ENCODE measurements at regions not wholly inside any gene's neighbourhood (a gene's known extent, or its start where the extent isn't known, plus 50 kb on each side); places are given as distances from the start of the nearest gene placed in this dataset.

DNA sequence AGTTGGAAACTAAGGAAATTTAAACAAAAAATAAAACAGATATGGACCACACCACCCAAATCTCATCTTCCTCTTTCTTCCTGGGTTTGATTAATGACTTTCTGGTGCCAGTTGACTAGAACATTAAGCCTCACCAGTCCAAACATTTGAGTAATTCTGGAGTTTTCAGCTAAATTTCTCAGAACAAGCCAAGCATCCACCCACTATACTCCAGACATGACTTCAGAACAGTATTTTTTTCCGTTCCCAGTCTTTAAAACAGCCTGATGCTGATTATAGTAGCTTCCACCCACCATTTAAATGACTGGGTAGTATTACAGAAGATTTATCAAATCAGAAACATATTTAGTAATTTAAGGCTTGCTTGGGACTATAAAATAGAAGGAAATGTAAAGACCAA, 230.9 kb upstream of the UBASH3B start:
- H3K9me3 Mint-ChIP-seq, result peaks cover 0 to 4% (median 0%) of the 10 kb centered on the region in 8 donors
- H3K4me3 ChIP-seq (ENCODE audit: low read length in 2 of 2), result no peak overlapping the region
- no peaks in the 10 kb centered on the region for H3K36me3 ChIP-seq (ENCODE audit: insufficient read depth, low read length)
- no peaks in the 10 kb centered on the region for H3K36me3 Mint-ChIP-seq
- ChIA-PET CTCF (ENCODE audit: partially characterized antibody) (interaction anchor here (1.3 kb wide), 1 partner anchor 10 kb away, joined by 3 read pairs; no protein-coding TSS in a partner anchor), POLR2A (ENCODE audit: partially characterized antibody) (no interaction called here)
- no peak overlapping the region for H3K27ac ChIP-seq (ENCODE audit: low read depth, low read length)
- no peak overlapping the region for H3K4me3 Mint-ChIP-seq
- no peak overlapping the region for H3K27ac Mint-ChIP-seq
- DNase-seq, result no peak
- no peaks in the 10 kb centered on the region for H3K9me3 ChIP-seq (ENCODE audit: control insufficient read depth in 1 of 2, low read length in 2 of 2)
- H3K4me1 Mint-ChIP-seq, result no peaks in the 10 kb centered on the region
- H3K27me3 ChIP-seq (ENCODE audit: insufficient read depth, low read length), result no peaks in the 10 kb centered on the region
- intact Hi-C loops (cut with micrococcal nuclease), result no loop called here
- no peaks in the 10 kb centered on the region for H3K4me1 ChIP-seq (ENCODE audit: insufficient read depth, low read length)
- H3K27me3 Mint-ChIP-seq, result peaks cover 0 to 12% of the 10 kb centered on the region in 2 donors

DNA sequence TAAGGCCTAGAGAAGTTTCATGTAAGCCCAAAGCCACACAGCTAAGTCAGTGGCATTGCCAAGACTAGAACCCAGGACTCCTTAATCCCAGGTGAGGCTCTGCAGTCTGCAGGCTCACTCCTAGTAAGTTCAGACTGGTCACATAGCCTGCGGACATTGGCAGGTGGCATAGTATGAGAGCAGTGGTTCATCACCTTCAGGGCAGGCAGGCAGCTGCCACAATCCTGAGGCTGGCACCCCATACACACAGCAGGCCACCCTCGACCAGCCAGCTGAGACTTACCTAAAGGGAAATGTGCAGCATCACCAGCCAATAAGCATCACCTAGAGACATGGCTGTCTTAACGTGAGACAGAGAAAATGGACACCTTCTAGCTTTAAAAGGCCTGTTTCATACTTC, 231.6 kb upstream of the UBASH3B start:
- Histone ChIP-seq H3K4me3 (ENCODE audit: low read length in 2 of 2) (no peak overlapping the region), H3K27me3 (ENCODE audit: insufficient read depth, low read length) (no peaks in the 10 kb centered on the region), H3K36me3 (ENCODE audit: insufficient read depth, low read length) (no peaks in the 10 kb centered on the region), H3K27ac (ENCODE audit: low read depth, low read length) (no peak overlapping the region), H3K9me3 (ENCODE audit: control insufficient read depth in 1 of 2, low read length in 2 of 2) (no peaks in the 10 kb centered on the region), H3K4me1 (ENCODE audit: insufficient read depth, low read length) (no peaks in the 10 kb centered on the region)
- intact Hi-C loops (cut with micrococcal nuclease), result no loop called here
- POLR2A ChIA-PET (ENCODE audit: partially characterized antibody), result no interaction called here
- H3K27ac Mint-ChIP-seq, result no peak overlapping the region
- no peak overlapping the region for H3K4me3 Mint-ChIP-seq
- H3K9me3 Mint-ChIP-seq, result peaks cover 0 to 4% (median 0%) of the 10 kb centered on the region in 8 donors
- H3K36me3 Mint-ChIP-seq, result no peaks in the 10 kb centered on the region
- no peaks in the 10 kb centered on the region for H3K4me1 Mint-ChIP-seq
- no peak for DNase-seq
- CTCF ChIA-PET (ENCODE audit: partially characterized antibody), result no interaction called here
- H3K27me3 Mint-ChIP-seq, result peaks cover 0 to 14% of the 10 kb centered on the region in 2 donors

DNA sequence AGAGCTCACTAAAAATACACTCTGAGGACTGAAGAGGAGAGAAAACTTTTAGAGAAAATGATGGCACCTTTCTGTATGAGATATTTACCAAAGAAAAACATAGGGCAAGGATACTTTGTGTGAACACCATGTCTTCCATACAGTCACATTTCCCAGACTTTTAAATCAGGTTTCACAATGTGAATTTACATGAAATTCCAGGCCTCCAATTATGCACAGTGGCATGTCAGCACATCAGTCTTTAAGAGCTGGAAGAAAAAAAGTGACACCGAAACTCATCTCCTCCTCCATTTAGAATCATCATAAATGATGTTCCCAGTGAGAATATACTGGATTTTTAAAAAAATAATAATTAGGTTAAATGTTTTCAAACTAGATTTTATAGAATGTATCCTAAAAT, 232.2 kb upstream of the UBASH3B start:
- intact Hi-C loops (cut with micrococcal nuclease), result no loop called here
- H3K27ac Mint-ChIP-seq, result no peak overlapping the region
- Histone ChIP-seq H3K4me1 (ENCODE audit: insufficient read depth, low read length) (no peaks in the 10 kb centered on the region), H3K27ac (ENCODE audit: low read depth, low read length) (no peak overlapping the region), H3K27me3 (ENCODE audit: insufficient read depth, low read length) (no peaks in the 10 kb centered on the region), H3K36me3 (ENCODE audit: insufficient read depth, low read length) (no peaks in the 10 kb centered on the region), H3K9me3 (ENCODE audit: control insufficient read depth in 1 of 2, low read length in 2 of 2) (no peaks in the 10 kb centered on the region), H3K4me3 (ENCODE audit: low read length in 2 of 2) (no peak overlapping the region)
- H3K4me1 Mint-ChIP-seq, result no peaks in the 10 kb centered on the region
- H3K4me3 Mint-ChIP-seq, result no peak overlapping the region
- H3K36me3 Mint-ChIP-seq, result no peaks in the 10 kb centered on the region
- ChIA-PET CTCF (ENCODE audit: partially characterized antibody) (no interaction called here), POLR2A (ENCODE audit: partially characterized antibody) (no interaction called here)
- peaks cover 0 to 14% of the 10 kb centered on the region in 2 donors for H3K27me3 Mint-ChIP-seq
- no peak for DNase-seq
- peaks cover 0 to 4% (median under 1%) of the 10 kb centered on the region in 8 donors for H3K9me3 Mint-ChIP-seq

DNA sequence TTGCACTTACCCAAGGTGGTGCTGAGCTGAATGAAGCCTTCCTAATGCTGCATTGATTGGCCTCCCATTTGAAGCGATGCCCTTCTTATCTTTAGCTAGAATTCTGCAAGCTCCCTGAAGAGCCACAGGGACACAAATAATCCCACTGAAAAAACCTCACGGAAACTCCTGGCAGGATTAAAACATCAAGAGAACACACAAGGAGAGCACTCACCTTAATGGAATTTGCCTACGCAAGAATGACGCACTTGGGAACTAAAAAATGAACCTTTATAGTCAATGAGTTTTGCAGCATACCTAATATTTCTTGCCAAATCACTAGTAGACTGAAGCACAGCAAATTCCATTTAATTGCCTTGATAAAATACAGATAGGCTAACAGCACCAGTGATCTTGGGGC, 232.8 kb upstream of the UBASH3B start:
- Histone ChIP-seq H3K27ac (ENCODE audit: low read depth, low read length) (no peak overlapping the region), H3K4me3 (ENCODE audit: low read length in 2 of 2) (no peak overlapping the region), H3K27me3 (ENCODE audit: insufficient read depth, low read length) (no peaks in the 10 kb centered on the region), H3K4me1 (ENCODE audit: insufficient read depth, low read length) (no peaks in the 10 kb centered on the region), H3K36me3 (ENCODE audit: insufficient read depth, low read length) (no peaks in the 10 kb centered on the region), H3K9me3 (ENCODE audit: control insufficient read depth in 1 of 2, low read length in 2 of 2) (no peaks in the 10 kb centered on the region)
- no peak overlapping the region for H3K4me3 Mint-ChIP-seq
- intact Hi-C loops (cut with micrococcal nuclease), result no loop called here
- CTCF ChIA-PET (ENCODE audit: partially characterized antibody), result no interaction called here
- H3K27ac Mint-ChIP-seq, result no peak overlapping the region
- no peaks in the 10 kb centered on the region for H3K4me1 Mint-ChIP-seq
- peaks cover 0 to 7% (median 4%) of the 10 kb centered on the region in 8 donors for H3K9me3 Mint-ChIP-seq
- POLR2A ChIA-PET (ENCODE audit: partially characterized antibody), result no interaction called here
- DNase-seq, result no peak
- H3K27me3 Mint-ChIP-seq, result peaks cover 0 to 14% of the 10 kb centered on the region in 2 donors
- H3K36me3 Mint-ChIP-seq, result no peaks in the 10 kb centered on the region

DNA sequence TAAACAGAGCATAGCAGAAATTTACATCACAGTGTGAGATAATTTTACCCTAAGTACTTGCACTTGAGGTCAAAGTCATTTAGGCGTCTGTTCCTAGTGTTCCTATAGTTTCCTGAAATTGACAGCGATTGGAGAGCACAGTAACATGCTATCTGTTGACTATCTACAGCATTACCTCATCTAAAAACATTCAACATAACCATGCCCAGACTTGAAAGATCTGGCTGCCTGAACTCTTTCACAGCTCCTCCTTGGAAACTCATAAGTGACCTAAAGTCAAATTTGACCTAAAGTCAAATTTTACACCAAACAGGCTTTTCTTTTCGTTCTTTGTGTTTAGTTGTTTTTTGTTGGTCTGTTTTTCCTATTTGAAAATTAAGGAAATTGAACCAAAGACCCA, 233.8 kb upstream of the UBASH3B start:
- no peak overlapping the region for H3K4me3 Mint-ChIP-seq
- Histone ChIP-seq H3K4me1 (ENCODE audit: insufficient read depth, low read length) (no peaks in the 10 kb centered on the region), H3K36me3 (ENCODE audit: insufficient read depth, low read length) (no peaks in the 10 kb centered on the region), H3K4me3 (ENCODE audit: low read length in 2 of 2) (no peak overlapping the region), H3K27ac (ENCODE audit: low read depth, low read length) (no peak overlapping the region), H3K9me3 (ENCODE audit: control insufficient read depth in 1 of 2, low read length in 2 of 2) (no peaks in the 10 kb centered on the region), H3K27me3 (ENCODE audit: insufficient read depth, low read length) (no peaks in the 10 kb centered on the region)
- DNase-seq, result no peak
- intact Hi-C loops (cut with micrococcal nuclease), result no loop called here
- no peak overlapping the region for H3K27ac Mint-ChIP-seq
- peaks cover 2 to 10% (median 5%) of the 10 kb centered on the region in 8 donors for H3K9me3 Mint-ChIP-seq
- H3K4me1 Mint-ChIP-seq, result no peaks in the 10 kb centered on the region
- H3K27me3 Mint-ChIP-seq, result peaks cover 0 to 13% of the 10 kb centered on the region in 2 donors
- H3K36me3 Mint-ChIP-seq, result no peaks in the 10 kb centered on the region
- ChIA-PET POLR2A (ENCODE audit: partially characterized antibody) (no interaction called here), CTCF (ENCODE audit: partially characterized antibody) (no interaction called here)

DNA sequence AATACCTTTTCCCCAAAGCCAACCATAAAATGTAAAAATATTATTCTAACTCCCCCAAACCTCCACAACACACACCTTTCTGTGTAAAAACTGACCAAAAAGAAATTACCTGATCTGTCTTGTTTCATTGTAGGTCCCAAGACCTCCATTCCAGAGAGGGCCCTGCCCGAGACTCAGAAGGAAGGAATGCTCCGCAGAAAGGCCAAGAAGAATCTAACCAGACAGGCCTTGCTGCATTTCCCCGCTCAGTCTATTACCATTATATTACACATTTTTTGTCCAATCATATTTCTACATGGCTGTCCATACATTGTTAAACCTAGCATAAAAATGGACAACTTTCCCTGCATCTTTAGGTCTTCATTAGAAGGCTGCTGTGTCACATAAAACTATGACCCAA, 237.5 kb upstream of the UBASH3B start:
- intact Hi-C loops (cut with micrococcal nuclease), result no loop called here
- no peaks in the 10 kb centered on the region for H3K9me3 ChIP-seq (ENCODE audit: control insufficient read depth in 1 of 2, low read length in 2 of 2)
- POLR2A ChIA-PET (ENCODE audit: partially characterized antibody), result no interaction called here
- peaks cover 0 to 1% of the 10 kb centered on the region in 2 donors for H3K36me3 Mint-ChIP-seq
- CTCF ChIA-PET (ENCODE audit: partially characterized antibody), result no interaction called here
- peaks cover 4 to 33% (median 19%) of the 10 kb centered on the region in 8 donors for H3K9me3 Mint-ChIP-seq
- H3K27ac ChIP-seq (ENCODE audit: low read depth, low read length), result no peak overlapping the region
- H3K27ac Mint-ChIP-seq, result no peak overlapping the region
- H3K4me1 ChIP-seq (ENCODE audit: insufficient read depth, low read length), result no peaks in the 10 kb centered on the region
- H3K27me3 Mint-ChIP-seq, result peaks cover 0 to 8% of the 10 kb centered on the region in 2 donors
- H3K36me3 ChIP-seq (ENCODE audit: insufficient read depth, low read length), result no peaks in the 10 kb centered on the region
- no peaks in the 10 kb centered on the region for H3K4me1 Mint-ChIP-seq
- no peaks in the 10 kb centered on the region for H3K27me3 ChIP-seq (ENCODE audit: insufficient read depth, low read length)
- H3K4me3 ChIP-seq (ENCODE audit: low read length in 2 of 2), result no peak overlapping the region
- DNase-seq, result no peak
- no peak overlapping the region for H3K4me3 Mint-ChIP-seq

DNA sequence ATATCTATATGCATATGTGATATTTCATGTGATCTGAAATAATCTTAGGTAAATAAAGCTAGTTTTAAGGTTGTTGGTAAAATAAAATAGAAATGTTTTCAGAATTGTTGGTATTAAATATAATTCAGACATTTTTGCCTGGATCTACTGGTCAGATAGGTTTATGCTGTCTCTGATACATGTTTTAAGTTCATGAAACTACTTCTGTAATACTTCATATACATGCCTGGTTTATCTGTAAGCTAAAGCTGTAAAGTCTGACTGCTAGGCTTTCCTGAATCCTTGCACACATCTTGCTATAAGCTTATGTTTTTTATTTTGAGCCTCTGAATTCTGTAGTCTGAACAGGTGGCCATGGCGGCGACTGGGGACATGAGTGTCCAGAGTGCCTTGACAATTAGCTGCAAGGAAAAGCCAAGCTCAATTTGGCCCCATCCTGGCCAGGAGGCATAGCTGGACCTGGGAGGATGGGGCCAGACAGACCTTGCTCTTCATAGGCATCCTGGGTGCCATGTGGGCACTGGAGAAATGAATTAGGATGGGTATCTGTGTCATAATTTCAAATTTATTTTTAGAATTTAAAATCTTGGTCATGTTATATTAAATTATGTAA, 241.0 kb upstream of the UBASH3B start:
- POLR2A ChIA-PET (ENCODE audit: partially characterized antibody), result no interaction called here
- Mint-ChIP-seq H3K9me3 (peaks cover 0 to 38% (median 27%) of the 10 kb centered on the region in 8 donors), H3K27ac (no peak overlapping the region), H3K4me3 (no peak overlapping the region), H3K36me3 (peaks cover 0 to 1% of the 10 kb centered on the region in 2 donors), H3K27me3 (peaks cover 1 to 5% of the 10 kb centered on the region in 2 donors), H3K4me1 (no peaks in the 10 kb centered on the region)
- no peaks in the 10 kb centered on the region for H3K36me3 ChIP-seq (ENCODE audit: insufficient read depth, low read length)
- no peaks in the 10 kb centered on the region for H3K27me3 ChIP-seq (ENCODE audit: insufficient read depth, low read length)
- CTCF ChIA-PET (ENCODE audit: partially characterized antibody), result interaction anchor here (1.0 kb wide), 1 partner anchor 11 kb away, joined by 3 read pairs; no protein-coding TSS in a partner anchor
- no peaks in the 10 kb centered on the region for H3K4me1 ChIP-seq (ENCODE audit: insufficient read depth, low read length)
- DNase-seq, result no peak
- H3K4me3 ChIP-seq (ENCODE audit: low read length in 2 of 2), result no peak overlapping the region
- no peaks in the 10 kb centered on the region for H3K9me3 ChIP-seq (ENCODE audit: control insufficient read depth in 1 of 2, low read length in 2 of 2)
- intact Hi-C loops (cut with micrococcal nuclease), result no loop called here
- H3K27ac ChIP-seq (ENCODE audit: low read depth, low read length), result no peak overlapping the region
